OCI-LY1 (cell line): ENCODE measurements at regions not wholly inside any gene's neighbourhood (a gene's known extent, or its start where the extent isn't known, plus 50 kb on each side); places are given as distances from the start of the nearest gene placed in this dataset.

ENCODE experiments used
- EZH2 ChIP-seq: fragments of 200-600 bp; sonication (generic), shearing (Covaris generic); IDR thresholded peaks from 2 replicates; pipeline ENCODE4 v1.8.0; 2017; ENCODE audit warnings: borderline replicate concordance, mixed run types, mild to moderate bottlenecking, antibody characterized with exemption, low read length, moderate library complexity, mixed read lengths
- TF ChIP-seq, protein P1 (sequence below): fragments of 200-600 bp; sonication (generic), shearing (Covaris generic); IDR thresholded peaks from 2 replicates; pipeline ENCODE4 v1.5.1; 2017; ENCODE audit warnings: mild to moderate bottlenecking, antibody characterized with exemption, low read length, moderate library complexity, mixed read lengths

DNA sequence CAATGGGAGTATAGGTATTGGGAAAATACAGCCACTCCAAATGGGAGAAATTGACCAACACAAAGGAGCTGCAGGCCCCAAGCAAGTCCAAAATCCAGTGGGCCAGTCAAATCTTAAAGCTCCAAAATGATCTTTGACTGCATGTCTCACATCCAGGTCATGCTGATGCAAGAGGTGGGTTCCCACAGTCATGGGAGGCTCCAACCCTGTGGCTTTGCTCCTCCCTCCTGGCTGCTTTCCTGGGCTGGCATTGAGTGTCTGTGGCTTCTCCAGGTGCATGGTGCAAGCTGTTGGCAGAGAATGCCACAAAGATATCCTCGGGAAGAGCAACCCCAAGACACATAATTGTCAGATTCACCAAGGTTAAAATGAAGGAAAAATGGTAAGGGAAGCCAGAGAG lies 80.8 kb downstream of the IGLL5 start:
- TF ChIP-seq, protein P1, sequence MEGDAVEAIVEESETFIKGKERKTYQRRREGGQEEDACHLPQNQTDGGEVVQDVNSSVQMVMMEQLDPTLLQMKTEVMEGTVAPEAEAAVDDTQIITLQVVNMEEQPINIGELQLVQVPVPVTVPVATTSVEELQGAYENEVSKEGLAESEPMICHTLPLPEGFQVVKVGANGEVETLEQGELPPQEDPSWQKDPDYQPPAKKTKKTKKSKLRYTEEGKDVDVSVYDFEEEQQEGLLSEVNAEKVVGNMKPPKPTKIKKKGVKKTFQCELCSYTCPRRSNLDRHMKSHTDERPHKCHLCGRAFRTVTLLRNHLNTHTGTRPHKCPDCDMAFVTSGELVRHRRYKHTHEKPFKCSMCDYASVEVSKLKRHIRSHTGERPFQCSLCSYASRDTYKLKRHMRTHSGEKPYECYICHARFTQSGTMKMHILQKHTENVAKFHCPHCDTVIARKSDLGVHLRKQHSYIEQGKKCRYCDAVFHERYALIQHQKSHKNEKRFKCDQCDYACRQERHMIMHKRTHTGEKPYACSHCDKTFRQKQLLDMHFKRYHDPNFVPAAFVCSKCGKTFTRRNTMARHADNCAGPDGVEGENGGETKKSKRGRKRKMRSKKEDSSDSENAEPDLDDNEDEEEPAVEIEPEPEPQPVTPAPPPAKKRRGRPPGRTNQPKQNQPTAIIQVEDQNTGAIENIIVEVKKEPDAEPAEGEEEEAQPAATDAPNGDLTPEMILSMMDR = no peak
- no peak for TF ChIP-seq EZH2
